ENCODE measurements at regions not wholly inside any gene's neighbourhood (a gene's known extent, or its start where the extent isn't known, plus 50 kb on each side); places are given as distances from the start of the nearest gene placed in this dataset.
A peak's percentile ranks its signal among the peaks of the same experiment; 100 is the strongest.

DNA sequence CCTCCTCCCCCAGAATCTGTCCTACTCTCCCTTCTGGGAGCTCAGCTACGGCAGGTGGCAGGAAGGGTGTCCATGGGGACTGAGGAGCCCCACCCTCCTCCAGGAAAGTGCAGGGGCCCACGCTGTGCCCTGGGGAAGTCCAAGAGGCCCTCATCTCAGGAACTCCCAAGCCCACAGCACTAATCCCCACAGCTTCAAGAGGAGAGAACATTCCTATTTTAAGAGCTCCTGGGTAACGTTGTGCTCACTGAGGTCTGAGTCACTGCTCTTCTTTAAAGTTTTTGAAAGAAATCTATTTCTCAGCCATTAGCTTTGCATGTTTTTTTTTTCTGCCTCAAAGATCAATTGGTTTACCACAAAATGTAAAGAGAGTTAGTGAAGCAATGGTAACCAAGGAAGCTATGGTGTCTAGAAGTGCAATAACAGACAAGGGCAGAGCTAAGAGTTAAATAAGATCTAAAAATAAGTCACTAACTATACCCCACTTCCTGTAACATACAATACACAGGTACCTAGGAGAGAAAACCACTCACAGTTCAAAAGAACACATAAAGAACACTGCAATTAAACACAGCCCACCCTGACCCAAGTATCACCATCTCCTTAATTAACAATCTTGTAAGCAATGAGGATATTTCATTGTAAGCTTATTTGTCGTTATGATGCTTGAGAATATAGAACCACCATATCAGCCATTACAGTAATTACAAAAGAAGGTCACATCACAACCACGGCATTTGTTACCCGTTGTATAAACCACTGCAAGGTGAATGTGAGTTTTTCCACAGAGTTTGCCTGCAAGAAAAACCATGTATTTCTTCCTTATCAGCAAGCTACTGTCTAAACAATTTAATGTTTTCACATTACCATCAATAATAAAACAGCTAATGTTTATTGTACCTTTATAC is 382.3 kb upstream of the SLC30A5 start:
- no peak for DNase-seq (ENCODE audit: low read depth)

- no peak for DNase-seq (ENCODE audit: low read depth)
Measured at GRCh38 chr5:68714810-68715209, 379.0 kb upstream of the SLC30A5 start.

DNA sequence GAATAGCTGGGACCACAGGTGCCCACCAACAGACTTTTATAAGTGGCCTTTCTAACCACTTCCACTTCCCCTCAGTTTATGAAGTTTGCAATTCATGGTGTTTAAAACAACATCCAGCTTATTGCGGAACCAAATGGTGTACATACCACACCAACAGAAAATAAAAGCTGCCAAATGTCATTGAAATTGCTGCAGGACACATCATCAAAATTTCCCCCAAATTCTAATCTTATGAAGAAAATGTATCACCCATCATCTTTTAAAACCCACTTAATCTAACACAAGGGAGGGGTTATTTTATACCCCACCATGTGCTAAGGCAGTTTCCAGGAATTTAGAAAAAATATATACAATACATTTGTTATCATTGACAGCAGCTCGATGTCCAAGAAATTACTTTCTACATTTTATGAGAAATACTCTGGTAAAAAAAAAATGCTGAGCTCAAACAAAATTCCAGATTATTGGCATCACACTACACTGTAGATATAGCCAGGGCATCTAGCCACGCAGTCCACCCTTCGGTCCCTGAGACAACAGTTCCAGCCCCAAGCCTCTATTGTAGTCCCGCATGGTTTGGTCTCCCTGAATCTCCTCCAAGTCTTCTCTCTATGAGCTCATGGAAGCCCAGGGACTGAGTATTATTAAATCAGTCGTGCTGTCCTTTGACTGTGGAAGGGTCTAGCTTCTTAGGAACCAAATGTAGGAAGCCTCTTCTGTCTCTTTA is 372.8 kb upstream of the SLC30A5 start:
- no peak for DNase-seq (ENCODE audit: low read depth)

GRCh38 chr5:68722357-68722756 is 371.5 kb upstream of the SLC30A5 start:
- no peak for DNase-seq (ENCODE audit: low read depth)

DNA sequence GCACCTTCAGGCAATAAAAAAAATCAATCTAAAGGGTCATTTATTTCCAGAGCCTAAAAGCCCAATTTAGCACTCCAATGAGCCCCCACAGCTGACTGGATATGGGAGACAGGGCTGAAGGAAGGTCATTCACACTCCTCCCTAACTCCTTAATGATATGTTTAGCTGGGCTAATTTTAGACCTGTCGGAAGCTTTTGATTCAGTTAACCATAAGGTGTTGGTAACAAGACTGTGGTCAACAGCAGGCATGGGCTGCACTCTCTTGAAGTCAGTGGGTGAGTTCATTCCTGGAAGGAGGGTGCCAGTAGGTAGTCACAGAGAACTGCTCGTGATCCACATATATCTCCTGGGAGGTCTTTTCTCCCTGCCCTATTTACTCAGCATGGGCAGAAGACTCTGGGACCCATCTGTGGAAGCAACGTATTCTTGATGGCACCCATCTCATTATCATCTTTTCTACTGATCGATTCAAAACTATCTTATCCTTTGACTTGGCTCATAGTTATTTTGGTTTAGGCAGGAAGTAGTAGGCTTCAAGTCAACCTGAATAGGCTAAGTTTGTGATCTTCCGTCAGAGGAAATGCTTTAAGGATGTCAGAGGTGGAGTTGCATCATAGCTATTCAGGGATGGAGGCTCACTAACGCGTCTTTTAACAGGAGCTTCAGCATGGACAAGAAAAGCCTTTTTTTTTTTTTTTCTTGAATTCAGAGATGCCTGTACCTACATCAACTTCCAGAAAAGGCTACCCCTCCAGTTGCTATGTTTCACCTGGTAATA is 367.7 kb upstream of the SLC30A5 start:
- DNase-seq (ENCODE audit: low read depth), result no peak

- no peak for DNase-seq (ENCODE audit: low read depth)
Measured at GRCh38 chr5:68727931-68728330, 365.9 kb upstream of the SLC30A5 start.

- no peak for DNase-seq (ENCODE audit: low read depth)
Measured at GRCh38 chr5:68729678-68730077, 364.1 kb upstream of the SLC30A5 start.

DNA sequence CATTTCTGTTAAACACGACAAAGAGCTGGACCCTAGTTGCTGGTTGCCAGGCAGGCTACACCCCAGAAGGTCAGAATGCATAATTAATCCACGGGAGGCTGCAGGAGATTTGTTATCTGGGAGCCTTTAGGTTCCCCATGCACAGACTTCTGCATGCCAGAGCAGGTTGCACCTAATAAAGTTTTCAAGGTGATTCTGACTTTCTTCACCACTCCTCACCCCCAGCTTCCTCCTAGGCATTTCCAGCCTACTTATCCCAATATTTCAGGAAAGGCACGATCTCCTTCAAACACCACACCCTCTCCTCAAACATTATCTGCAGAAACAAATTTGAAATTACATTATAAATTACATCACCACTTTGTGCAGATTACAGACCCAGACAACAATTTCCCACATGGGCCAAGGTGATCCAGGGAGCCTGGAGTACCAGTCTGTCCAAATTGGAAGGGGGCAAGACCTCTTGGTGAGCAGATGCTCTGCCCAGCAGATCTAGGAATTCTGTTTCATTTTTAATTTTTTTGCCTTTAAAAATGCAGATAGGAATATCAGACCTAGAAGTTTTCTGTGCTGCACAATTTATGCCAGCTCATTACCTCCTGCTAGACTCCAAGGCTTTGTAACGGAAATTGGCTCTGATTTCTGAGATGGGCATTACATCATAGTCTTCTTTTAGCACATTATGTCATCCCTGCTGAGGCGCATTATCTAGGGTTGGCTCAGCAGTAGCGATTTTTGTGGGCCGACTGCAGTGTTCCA is 363.4 kb upstream of the SLC30A5 start:
- DNase-seq (ENCODE audit: low read depth), result peak; percentile 65

- no peak for DNase-seq (ENCODE audit: low read depth)
Measured at GRCh38 chr5:68730979-68731654, 362.7 kb upstream of the SLC30A5 start.

- DNase-seq (ENCODE audit: low read depth), result no peak
Measured at GRCh38 chr5:68732251-68732650, 361.6 kb upstream of the SLC30A5 start.

GRCh38 chr5:68734781-68735180 is 359.0 kb upstream of the SLC30A5 start:
- no peak for DNase-seq (ENCODE audit: low read depth)

GRCh38 chr5:68738236-68738635 is 355.6 kb upstream of the SLC30A5 start:
- DNase-seq (ENCODE audit: low read depth), result no peak

- no peak for DNase-seq (ENCODE audit: low read depth)
Measured at GRCh38 chr5:68738841-68739240, 355.0 kb upstream of the SLC30A5 start.

DNA sequence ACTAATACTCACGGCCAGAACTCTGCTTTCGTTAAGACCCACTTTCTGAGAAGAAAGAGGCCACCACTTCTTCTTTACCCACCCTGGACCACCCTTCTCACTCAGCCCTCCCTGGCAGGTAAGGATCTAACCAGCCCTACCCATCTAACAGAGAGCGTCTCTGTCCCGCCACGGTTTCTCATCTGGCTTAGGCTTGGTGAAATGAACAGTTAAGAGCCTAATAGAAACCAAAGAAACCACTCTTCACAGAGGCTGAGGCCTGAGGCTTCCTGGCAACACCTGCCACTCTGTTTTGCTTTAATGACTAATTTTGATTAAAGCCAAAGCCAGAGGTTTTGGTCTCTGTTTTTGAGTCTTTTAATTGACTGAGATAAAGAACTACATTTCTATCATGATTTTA is 354.1 kb upstream of the SLC30A5 start:
- no peak for DNase-seq (ENCODE audit: low read depth)

- no peak for DNase-seq (ENCODE audit: low read depth)
Measured at GRCh38 chr5:68740226-68740910, 353.4 kb upstream of the SLC30A5 start.

DNA sequence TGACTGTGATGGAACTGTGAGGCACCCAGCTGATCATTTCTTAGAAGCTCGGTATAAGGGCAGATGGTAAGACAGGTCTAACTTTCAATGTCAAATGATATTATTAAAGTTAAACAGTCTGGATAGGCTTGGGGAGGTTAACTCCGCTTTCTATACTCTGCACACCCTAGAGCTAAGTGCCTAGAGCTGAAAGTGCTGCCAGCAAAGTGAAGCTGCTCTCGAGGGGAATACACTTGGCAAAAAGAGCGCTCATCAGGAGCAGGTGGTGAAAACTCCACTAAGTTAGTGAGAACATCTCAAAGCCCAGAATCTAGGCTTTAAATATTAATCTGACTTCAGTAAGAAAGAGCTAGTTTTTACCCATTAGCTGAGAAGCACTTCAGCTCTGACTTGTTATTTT is 349.6 kb upstream of the SLC30A5 start:
- no peak for DNase-seq (ENCODE audit: low read depth)

DNA sequence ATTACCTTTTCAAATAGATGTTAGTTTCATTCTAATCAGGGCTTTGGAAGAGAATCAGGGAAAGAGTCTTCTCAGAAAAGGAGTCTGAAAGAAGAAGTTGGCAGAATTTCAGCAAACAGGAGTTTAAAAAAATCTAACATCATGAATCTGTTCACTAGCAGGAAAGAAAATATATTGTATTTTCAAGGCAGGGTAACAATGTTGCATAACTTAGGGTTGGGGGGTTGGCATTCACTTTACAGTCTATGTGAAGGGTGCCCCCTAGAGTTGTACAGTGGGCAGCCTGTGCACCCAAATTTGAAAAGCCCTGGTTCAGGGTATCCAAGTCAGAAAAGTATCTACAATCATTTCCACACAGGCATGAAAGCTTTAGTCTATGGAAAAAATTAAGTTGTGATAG is 348.4 kb upstream of the SLC30A5 start:
- no peak for DNase-seq (ENCODE audit: low read depth)

DNA sequence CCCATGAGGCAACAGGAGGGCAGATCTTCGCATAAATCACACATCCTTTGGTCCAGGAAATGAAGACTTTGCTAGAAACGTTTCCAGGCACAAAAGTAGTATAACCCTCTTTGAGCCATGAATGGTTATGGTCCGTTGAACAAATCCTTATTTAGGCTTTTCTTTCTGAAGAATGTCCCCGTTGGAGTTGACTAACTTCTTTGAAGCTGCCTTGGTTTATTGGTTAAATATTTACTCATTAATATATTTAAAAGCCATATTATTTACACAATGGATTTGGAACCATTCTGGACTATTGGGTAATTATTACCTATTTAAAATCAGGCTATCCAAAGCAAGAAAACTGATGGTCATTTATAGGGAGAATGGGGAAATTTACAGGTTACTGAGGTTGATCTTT is 347.6 kb upstream of the SLC30A5 start:
- DNase-seq (ENCODE audit: low read depth), result no peak

DNA sequence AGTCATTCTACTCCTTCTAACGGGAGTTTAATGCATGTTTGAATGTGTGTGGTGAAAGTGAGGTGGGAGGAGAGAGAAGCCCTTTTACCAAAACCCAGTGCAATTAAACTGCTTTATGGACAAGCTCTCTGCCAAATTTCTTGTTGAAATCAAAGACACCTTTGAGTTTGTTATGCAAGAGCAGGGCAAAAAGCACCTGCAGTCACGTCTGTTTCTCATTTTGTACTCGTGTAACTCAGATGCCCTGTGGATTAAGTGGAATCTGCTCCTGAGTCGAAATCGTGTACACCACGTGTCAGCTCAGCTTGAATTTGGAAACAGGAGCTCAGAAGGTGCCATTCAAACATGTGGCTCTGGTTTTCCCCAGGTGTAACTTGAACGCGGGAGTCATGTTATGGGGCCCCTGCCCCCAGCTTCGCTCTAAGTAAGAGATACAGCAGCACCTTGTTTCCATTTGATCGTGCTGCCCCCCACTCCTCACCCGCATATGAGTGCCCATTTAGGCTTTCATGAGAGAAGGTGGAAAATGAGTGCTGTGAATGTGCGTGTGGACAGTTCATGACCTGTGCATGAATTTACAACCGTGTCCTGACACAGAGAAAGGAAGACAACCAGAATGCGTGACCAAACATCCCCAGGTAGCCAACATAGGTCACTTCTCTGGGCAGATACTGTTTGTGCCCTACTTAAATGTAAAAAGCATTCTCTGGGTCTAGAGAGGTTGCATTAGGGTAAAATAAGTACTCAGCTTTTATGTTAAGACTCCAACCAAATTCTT is 347.0 kb upstream of the SLC30A5 start:
- no peak for DNase-seq (ENCODE audit: low read depth)

GRCh38 chr5:68747521-68747920 is 346.3 kb upstream of the SLC30A5 start:
- no peak for DNase-seq (ENCODE audit: low read depth)

All from non-pigmented ciliary epithelial cell (primary cell).